Posterior cingulate gyrus (tissue), 11 donors: ENCODE measurements at regions not wholly inside any gene's neighbourhood (a gene's known extent, or its start where the extent isn't known, plus 50 kb on each side); places are given as distances from the start of the nearest gene placed in this dataset.

Experiments used
- DNase-seq, 10 donors: peaks; one replicate each; pipeline versions ENCODE4 v3.0.0 to v3.0.0-alpha.2; 2020 to 2021; ENCODE audit warnings: mixed read lengths in 3 of 10
- intact Hi-C: fragments of 100-400 bp; cut with DNase I; formaldehyde crosslinking; loops from one replicate; pipeline ENCODE4 v1.15.1; 2023

DNA sequence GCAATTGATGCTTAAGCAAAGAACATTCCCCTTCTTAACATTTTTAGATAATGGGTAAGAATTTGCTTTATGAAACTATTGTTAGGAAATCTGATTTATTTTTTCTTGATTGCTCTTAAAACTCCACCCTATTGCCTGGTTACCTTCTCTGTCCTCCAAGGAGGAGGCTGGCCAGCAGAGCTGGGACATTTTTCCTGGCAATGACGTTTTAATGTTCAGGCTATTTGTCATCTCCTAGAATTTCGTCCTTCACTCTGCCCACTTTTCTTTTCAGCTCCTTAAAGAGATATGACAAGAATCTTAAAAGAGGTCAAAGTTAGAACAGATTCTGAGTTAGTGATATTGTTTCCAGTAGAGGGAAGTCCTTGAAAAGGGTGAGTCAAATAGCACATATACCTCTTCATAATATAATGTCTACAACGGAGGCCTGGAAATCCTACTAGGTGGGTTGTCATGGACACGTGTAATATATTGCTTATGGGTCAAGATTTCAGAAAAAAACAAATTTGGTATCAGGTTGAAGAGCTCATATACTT is 141.0 kb downstream of the CMPK2 start:
- DNase-seq = no peak
- intact Hi-C loops = no loop called here

DNA sequence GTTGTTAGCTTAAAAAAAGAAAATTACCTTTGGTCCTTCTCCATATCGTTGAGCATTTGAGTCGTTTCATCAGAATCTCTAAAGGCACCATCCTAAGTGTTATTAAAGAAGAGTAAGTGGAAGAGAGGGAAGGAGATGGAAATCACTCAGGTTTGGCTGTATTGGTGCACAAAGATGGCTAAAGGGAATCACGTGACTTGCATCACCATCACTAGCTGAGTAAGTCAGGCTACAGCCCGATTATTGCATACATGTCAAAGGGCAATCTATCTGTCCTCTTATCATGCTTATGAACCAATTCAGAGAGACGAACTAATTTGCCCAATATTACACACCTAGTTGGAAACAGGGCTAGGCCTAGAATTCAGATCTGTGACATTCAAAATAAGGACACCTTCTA is 137.6 kb downstream of the CMPK2 start:
- intact Hi-C loops = no loop called here

DNA sequence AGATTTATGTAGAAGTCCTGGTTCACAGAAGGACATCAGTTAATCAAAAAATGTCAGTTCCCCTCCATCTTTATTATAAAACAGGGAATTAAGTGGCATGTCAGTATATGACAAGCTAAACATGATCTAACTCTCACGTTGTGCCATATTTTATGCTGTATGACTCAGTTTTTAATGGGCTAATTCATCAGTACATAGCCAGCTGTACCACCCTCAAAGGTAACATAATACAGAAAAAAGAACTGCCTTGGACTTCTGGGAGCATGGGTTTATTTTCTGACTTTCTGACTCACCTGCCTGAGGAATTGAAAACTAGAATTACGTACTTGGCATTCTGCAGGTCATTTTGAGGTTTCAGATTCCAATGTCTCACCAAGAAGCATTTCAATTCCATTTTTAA is 135.7 kb downstream of the CMPK2 start:
- intact Hi-C loops = no loop called here
- no peak for DNase-seq

More for the DNA sequence above, 137.6 kb downstream of the CMPK2 start:
- DNase-seq = no peak

DNA sequence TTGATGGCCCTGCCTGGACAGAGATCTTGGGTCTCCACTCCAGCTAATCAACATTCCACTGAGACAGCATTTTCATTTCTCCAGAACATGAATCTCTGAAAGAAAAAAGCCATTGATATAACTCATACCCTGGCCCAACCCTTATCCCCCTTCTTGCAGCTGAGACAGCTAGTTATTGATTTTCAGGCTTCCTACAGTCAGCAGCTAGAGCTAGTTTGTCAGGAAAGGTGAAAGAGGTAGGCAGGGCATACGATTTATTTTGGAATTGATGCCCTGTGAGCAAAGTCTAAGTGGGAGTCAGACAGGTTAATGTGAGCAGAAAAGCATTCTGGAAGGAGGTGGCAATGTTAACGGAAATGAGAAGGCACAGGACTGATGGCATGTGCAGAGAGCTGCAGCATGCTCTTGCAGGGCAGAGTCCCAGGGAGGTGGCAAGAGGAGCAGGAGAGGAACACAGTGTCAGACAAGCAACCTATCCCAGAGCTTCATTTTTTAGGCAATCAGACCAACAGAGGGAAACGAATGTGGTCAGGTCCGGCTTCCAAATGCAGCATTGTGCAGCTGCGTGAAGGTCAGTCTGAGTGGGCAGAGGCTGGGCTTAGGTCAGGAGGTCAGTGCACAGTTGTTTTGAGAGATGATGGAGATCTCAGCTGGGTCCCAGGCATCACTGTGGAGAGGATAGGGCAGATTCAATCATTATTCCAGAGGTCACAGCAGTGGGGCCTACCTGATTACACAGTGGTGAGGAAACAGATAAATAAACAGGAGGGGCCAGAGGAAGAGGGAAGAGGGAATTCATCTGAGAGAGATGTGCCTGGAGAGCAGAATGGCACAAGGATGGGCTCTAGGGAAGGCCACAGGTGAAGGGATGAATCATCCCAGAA is 134.8 kb downstream of the CMPK2 start:
- intact Hi-C loops = no loop called here
- no peak for DNase-seq

DNA sequence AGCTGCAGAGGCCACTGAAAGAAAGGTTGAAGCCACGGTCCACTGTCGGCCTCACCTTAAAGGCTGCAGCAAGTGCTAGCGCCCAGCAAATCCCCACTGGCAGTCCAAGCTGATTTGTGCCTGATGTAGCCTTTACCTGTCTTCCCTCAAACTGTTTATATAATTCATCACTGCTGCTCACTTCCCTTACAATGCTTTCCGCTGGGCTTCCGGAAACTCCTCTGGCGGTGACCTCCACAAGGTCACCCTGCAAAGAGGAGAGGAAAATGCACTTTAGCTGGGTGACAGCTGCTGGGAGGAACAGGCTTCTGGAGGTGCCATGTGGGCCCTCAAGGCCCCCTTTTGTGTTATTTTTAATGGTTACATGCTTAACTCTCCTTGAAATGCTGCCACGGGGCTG is 126.2 kb downstream of the CMPK2 start:
- intact Hi-C loops = no loop called here
- no peak for DNase-seq

DNA sequence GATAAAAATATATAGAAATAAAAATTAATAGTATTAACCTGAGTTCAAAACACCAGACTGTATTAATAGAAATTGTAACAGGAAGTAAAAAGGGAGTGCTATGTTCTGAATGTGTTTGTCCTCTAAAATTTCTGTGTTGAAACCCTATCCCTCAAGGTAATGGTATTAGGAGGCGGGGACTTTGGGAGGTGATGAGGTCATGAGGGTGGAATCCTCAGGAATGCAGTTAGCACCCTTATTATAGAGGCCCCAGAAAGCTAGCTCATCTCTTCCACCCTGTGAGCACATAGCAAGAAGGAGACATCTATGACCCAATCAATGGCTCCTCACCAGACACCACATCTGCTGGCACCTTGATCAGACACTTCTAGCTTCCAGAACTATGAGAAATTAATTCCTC is 124.5 kb downstream of the CMPK2 start:
- intact Hi-C loops = no loop called here
- no peak for DNase-seq

DNA sequence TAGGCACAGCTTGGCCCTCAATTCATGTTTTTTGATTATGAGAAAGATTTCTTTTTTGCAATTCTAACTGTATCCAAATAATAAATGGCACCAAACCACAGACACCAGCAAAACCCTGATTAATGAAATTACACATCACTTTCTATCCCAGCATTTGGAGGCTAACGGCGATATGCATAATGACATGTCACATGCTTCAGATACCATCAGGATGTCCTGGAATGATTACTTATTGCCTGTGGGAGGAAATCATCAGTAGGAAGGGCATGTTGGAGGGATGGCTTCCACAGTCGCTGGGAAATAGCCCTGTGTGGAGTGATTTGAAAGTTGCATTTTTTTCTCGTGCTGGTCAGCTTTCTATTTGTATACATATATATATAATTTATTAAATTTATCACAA is 121.7 kb downstream of the CMPK2 start:
- no peak for DNase-seq
- intact Hi-C loops = no loop called here

DNA sequence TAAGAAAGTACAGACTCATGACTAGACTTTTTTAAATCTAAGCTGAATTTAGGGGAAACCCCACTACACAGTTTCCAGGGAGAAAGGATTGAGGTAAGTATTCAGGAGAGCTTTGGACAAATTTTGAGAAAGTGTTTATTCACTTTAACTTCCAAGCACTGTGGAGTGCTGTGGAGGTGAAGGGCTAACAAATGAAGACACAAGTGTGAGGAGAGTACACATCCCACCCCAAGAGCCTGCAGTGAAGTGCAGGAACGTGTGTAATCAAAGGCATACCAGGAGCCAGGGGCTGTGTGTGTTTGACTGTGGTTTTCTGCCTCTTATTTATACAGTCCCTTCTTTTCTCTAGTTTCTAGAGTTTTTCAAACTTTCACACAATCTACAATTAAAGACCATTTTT is 118.3 kb downstream of the CMPK2 start:
- intact Hi-C loops = no loop called here

DNA sequence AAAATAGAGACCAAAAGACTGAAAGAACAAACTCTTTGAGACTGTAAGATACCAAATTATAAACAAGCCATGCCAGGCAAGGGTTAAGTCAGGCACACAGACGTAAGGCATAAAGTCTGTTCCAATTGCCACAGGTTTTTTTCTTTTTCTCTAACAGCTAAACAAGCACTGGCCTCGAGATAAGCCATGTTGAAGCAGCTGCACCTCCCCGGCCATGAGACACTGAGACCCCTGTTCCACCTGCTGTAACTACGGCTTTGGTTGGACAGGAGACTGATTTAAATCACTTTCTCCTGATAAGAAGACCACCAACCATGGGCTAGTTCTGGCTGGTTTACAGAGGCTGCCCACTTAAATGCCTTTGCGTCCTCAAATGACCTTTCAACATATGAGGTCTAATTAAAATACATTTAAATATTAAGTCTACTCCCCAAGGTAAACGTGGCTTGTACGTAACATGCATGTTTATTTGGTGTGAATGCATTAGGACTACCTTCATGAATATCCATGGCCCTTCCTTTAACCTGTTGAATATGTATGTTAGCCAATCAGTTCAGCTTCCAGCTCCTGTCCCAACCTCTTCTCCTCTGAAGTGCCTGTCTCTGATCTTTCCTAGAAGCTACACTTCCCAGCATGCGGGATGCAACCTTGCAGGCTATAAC is 117.2 kb downstream of the CMPK2 start:
- DNase-seq = no peak
- intact Hi-C loops = no loop called here

More for the DNA sequence above, 118.3 kb downstream of the CMPK2 start:
- DNase-seq = no peak

DNA sequence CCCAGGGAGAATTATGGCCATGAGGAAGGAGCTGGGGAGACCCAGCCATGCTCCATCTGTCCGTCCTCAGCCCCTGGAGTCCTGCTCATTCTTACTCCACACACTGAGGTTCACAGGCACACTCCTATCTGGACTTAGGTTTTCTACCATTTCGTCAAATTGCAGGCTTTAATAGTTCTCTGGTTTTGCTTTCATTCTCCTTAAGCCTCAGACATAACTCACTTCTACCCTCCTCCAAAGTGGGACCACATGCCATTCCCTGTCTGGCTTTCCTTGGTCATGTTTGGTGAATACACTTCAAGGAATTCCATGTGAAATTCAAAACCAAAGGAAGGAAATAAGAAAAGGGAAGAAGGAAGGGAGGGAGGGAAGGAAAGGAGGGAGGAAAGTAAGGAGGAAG is 115.7 kb downstream of the CMPK2 start:
- intact Hi-C loops = no loop called here
- DNase-seq = no peak

DNA sequence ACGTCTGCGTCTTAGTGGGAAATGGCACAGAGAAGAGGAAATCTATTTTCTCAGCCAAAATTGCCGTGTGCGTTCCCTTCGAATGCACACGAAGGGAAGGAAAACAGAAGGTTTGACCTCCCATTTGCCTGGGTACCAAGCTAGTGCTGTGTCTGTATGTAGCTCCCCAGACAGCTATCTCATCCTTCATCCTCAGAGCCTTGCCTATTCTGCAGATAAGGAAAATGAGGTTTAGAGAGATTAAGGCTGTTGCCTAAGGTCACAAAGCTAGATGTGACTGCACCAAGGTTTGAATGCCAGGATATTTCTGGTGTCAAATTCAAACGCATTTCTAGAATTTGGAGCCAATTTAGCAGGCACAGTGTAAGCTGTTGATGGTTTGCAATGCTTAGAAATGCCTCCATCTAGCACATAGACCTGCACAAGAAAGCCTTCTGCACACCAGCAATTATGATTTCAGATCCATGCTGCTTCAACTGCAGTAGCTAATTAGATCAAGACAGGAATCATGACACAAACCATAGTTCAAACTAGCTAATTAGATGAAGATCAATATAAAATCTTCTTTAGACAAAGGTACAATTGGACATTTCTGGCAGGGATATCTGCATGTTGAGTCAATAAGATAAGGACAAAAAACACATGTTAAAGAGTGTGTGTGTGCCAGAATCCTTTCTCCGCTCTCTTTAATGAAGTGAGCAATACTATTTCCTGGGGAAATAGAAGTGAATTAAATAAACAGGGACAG is 115.1 kb downstream of the CMPK2 start:
- DNase-seq = no peak
- intact Hi-C loops = no loop called here

DNA sequence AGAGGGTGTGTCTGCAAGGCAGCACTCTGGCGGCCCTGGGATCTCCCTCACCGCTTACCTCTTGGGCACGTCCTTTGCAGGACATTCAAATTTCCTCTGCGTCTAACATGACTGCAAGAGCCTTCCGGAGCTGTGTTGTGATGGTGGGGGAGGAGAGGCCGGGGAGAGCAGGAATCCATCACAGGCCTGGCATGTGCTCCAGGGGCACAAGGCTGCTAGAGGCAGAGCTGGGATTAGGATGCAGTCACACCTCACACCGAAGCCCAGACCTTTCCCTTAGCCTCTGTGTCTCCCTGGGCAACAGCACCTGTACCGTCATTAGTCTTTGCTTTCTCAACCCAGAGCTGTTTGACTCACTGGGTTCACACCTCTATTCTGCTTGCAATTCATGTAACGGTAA is 111.3 kb downstream of the CMPK2 start:
- intact Hi-C loops = no loop called here
- no peak for DNase-seq

DNA sequence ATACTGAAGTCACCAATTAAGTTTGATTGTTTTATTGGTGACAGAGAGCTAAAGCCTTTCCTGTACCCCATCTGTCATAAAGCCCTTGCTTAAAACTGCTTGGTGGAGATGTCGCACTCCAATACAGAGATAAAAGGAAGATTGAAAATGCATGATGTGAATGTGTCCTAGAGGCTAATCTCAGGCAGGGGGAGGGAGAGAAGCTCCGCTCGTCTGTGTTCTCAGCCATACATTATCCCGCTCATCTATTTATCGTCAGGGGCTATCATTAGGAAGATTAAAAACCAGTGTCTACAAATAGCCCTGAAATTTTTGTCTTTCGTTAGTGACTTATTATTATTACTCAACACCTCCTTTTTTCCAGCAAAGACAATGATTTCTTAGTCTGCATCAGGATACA is 110.3 kb downstream of the CMPK2 start:
- intact Hi-C loops = no loop called here
- DNase-seq = no peak

DNA sequence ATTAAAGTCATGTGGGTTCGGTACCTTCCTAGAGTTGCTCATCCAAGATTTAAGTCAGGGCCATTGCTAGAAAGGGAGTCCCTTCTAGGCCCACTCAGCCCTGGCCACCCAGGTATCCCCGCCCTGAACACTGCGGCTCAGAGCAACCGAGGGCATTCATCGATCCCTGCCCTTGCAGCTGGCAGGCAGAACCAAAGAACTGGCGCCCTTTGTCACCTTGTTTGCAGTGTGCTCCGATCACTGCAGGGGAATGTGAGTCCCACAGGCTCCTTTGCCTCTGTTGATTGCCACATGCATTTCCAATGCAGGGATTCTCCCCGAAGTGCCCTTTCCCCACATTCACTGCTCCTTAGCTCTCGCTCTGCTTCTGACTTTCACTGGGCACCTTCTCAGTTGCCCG is 108.5 kb downstream of the CMPK2 start:
- DNase-seq = no peak
- intact Hi-C loops = no loop called here

DNA sequence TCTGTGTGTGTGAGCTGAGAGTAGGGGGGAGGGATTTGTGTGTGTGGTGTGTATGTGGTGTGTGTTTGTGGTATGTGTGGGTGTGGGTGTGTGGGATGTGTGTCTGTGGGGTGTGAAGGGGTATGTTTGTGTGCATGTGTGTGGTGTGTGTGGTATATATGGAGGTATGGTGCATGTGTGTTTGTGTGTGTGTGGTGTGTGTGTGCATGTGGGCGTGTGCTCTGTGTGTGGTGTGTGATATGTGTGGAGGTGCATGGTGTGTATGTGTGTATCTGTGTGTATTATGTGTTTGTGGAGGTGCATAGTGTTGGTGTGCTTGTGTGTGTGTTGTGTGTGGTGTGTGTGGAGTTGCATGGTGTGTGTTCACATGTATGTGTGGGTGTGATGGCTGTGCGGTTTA is 106.0 kb downstream of the CMPK2 start:
- intact Hi-C loops = no loop called here
- DNase-seq = no peak

DNA sequence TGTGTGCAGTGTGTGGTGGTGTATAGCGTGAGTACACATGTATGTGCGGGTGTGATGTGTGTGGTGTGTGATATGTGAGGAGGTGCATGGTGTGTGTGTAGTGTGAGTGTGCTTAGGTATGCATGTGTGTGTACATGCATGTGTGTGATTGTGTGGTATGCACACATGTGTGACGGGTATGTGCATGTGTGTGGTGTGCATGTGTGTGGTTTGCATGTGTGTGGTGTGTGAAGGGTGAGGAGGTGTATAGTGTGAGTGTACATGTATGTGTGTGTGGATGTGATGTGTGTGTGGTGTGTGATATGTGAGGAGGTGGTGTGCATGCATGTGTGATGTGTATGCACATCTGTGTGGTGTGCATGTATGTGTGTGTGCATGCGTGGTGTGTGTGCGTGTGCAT is 105.6 kb downstream of the CMPK2 start:
- intact Hi-C loops = no loop called here
- DNase-seq = no peak

DNA sequence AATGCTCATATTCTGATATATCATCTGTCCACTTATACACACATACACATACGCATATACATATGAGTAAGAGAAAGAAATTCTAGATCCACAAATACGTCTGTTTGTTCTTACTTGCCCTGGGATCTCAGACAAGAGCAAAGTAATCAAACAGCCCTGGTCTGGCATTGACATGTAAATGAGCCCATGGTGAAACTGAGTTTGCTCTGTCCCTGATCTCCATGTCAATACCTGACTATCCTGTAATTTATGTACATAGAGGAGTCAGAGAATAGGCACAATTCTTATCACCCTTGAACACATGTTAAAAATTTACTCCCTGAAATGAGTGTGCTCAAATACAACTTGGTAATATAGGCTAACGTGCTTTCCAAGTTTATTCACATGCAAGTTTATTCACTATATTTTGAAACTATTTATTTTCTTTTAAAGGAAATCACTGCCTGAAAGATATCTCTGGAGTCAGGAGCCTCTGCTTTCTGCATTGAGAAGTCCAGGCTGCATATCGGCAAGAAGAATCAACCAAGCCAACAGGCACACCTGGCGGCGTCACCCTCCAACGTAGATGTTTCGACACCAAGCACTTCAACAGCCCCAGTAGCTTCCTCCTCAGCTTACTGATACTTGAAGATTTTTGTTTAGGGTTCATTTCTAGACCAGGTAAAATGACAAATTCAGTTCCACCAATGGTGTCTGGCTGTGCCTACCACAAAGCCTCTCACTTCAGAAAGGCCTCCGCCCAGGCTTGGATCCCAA is 100.6 kb downstream of the CMPK2 start:
- no peak for DNase-seq
- intact Hi-C loops = no loop called here

DNA sequence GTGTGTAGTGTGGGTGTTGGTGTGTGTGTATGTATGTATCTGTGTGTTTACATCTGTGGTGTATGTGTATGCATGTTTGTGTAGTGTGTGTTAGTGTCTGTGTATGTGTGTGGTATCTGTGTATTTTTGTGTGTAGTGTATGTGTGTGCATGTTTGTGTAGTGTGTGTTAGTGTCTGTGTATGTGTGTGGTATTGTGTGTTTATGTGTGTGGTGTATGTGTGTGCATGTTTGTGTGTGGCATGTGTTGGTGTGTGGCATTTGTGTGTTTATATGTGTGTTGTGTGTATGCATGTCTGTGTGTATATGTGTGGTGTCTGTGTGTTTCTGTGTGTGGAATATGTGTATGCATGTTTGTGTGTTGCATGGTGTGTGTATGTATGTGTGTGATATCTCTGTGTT is 96.4 kb downstream of the CMPK2 start:
- DNase-seq = no peak
- intact Hi-C loops = no loop called here

DNA sequence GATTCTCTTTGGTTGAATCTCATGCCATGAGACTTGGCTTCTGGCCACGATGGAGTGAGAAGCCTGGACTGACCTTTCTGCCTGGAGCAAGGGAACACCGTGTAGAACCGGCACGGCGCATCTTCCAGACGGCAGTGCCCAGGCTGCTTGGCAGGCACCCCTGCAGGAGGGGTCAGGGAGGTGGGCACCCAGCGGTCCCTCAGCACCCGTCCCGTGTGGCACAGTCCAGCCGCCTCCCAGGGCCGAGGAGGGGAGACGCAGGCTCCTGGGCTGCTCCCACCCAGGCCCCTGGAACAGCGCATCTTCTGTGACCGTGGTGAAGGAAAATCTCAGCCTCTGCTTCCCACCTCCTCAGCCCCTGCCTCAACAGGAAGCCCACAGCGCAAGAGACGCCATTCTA is 95.7 kb downstream of the CMPK2 start:
- no peak for DNase-seq
- intact Hi-C loops = no loop called here
